IMR-90 (cell line): ENCODE measurements at regions not wholly inside any gene's neighbourhood (a gene's known extent, or its start where the extent isn't known, plus 50 kb on each side); places are given as distances from the start of the nearest gene placed in this dataset.

Experiments used
- ATAC-seq: fragments of 200-7000 bp; cut with Tn5 transposase; 2 replicates; pipeline ENCODE4 v1.9.1; 2020; ENCODE audit warnings: low read depth, mild to moderate bottlenecking, moderate library complexity
- BruUV-seq: library from RNA; stranded (reverse); fragments of 400-500 nt; replicated peaks from 2 replicates; lab custom pipeline; 2021; lab: Mats Ljungman, UMichigan
- CTCF ChIA-PET: fragments of 300-600 bp; formaldehyde crosslinking; extraction: SDS; loops from one replicate; lab custom pipeline; 2021; ENCODE audit warnings: antibody characterized with exemption; lab: Yijun Ruan, JAX
- POLR2A ChIA-PET: fragments of 300-600 bp; sonication (Branson Sonifier 250); formaldehyde crosslinking; loops from one replicate; lab custom pipeline; 2022; ENCODE audit warnings: antibody characterized with exemption; ENCODE audit not compliant: unreplicated experiment; lab: Charles Lee
- DNase-seq: peaks from one replicate; pipeline ENCODE4 v3.0.0; 2013
- H2AFZ ChIP-seq: replicated peaks from 2 replicates; pipeline ENCODE3; 2013; ENCODE audit warnings: low read length, mild to moderate bottlenecking; ENCODE audit not compliant: poor library complexity
- H2AK5ac ChIP-seq: 2 replicates; pipeline ENCODE4 v1.6.1; 2013; ENCODE audit warnings: low read depth, low read length, inconsistent platforms
- H2AK9ac ChIP-seq: replicated peaks from 2 replicates; pipeline ENCODE3; 2013; ENCODE audit warnings: mild to moderate bottlenecking, low read depth, low read length, moderate library complexity; ENCODE audit not compliant: poor library complexity
- H2BK120ac ChIP-seq: 2 replicates; pipeline ENCODE4 v1.6.1; 2013; ENCODE audit warnings: low read depth, low read length, inconsistent platforms
- H2BK15ac ChIP-seq: 3 replicates; pipeline ENCODE4 v1.6.1; 2013; ENCODE audit warnings: low read depth, low read length, inconsistent platforms
- H2BK20ac ChIP-seq: 2 replicates; pipeline ENCODE4 v1.6.1; 2013; ENCODE audit warnings: low read depth, mild to moderate bottlenecking, inconsistent platforms, low read length, moderate library complexity
- H2BK5ac ChIP-seq: 2 replicates; pipeline ENCODE4 v1.6.1; 2013; ENCODE audit warnings: mild to moderate bottlenecking, low read depth, low read length, inconsistent platforms; ENCODE audit not compliant: poor library complexity, severe bottlenecking
- H3K14ac ChIP-seq: replicated peaks from 2 replicates; pipeline ENCODE4 v1.6.1; 2013; ENCODE audit warnings: low read depth, low read length, inconsistent platforms
- H3K18ac ChIP-seq: 2 replicates; pipeline ENCODE4 v1.6.1; 2013; ENCODE audit warnings: low read depth, low read length, control low read depth
- H3K23ac ChIP-seq: 2 replicates; pipeline ENCODE4 v1.6.1; 2013; ENCODE audit warnings: low read depth, low read length, inconsistent platforms
- H3K27ac ChIP-seq: 2 replicates; pipeline ENCODE4 v1.5.1; 2013; ENCODE audit warnings: mild to moderate bottlenecking, control low read depth, low read length; ENCODE audit not compliant: insufficient read depth
- H3K27me3 ChIP-seq: 2 replicates; pipeline ENCODE4 v1.6.1; 2013; ENCODE audit warnings: low read length; ENCODE audit not compliant: control insufficient read depth, insufficient read depth
- H3K36me3 ChIP-seq: 2 replicates; pipeline ENCODE4 v1.6.1; 2013; ENCODE audit warnings: low read length, mixed read lengths; ENCODE audit not compliant: control insufficient read depth, insufficient read depth
- H3K4ac ChIP-seq: 2 replicates; pipeline ENCODE4 v1.6.1; 2013; ENCODE audit warnings: low read depth, low read length, inconsistent platforms
- H3K4me1 ChIP-seq: 2 replicates; pipeline ENCODE4 v1.6.1; 2013; ENCODE audit warnings: low read length, mixed read lengths; ENCODE audit not compliant: control insufficient read depth, insufficient read depth
- H3K4me2 ChIP-seq: 2 replicates; pipeline ENCODE4 v1.6.1; 2013; ENCODE audit warnings: low read depth, mild to moderate bottlenecking, control low read depth, low read length, moderate library complexity
- H3K4me3 ChIP-seq: 2 replicates; pipeline ENCODE4 v1.5.1; 2013; ENCODE audit warnings: low read depth, mild to moderate bottlenecking, control low read depth, low read length, moderate library complexity; ENCODE audit not compliant: insufficient read depth
- H3K56ac ChIP-seq: 2 replicates; pipeline ENCODE4 v1.6.1; 2013; ENCODE audit warnings: low read length, inconsistent platforms; ENCODE audit not compliant: insufficient read depth; ENCODE audit errors: extremely low read depth
- H3K79me1 ChIP-seq, 2 experiments: 2 replicates each; pipeline ENCODE4 v1.6.1; 2013; ENCODE audit warnings: low read length in 2 of 2, inconsistent platforms in 1 of 2, low read depth in 1 of 2
- H3K9ac ChIP-seq: 2 replicates; pipeline ENCODE4 v1.6.1; 2013; ENCODE audit warnings: low read depth, low read length, control low read depth
- H3K9me1 ChIP-seq: 2 replicates; pipeline ENCODE4 v1.6.1; 2013; ENCODE audit warnings: low read length, inconsistent platforms; ENCODE audit not compliant: insufficient read depth
- H3K9me3 ChIP-seq: 2 replicates; pipeline ENCODE4 v1.6.1; 2013; ENCODE audit warnings: low read length; ENCODE audit not compliant: control insufficient read depth, insufficient read depth
- H4K20me1 ChIP-seq: 2 replicates; pipeline ENCODE4 v1.6.1; 2013; ENCODE audit warnings: low read length, inconsistent platforms; ENCODE audit not compliant: insufficient read depth
- H4K5ac ChIP-seq: 2 replicates; pipeline ENCODE4 v1.6.1; 2013; ENCODE audit warnings: mild to moderate bottlenecking, low read depth, low read length, control low read depth
- H4K8ac ChIP-seq, 2 experiments: 2 replicates each; pipeline ENCODE4 v1.6.1; 2013; ENCODE audit warnings: low read depth in 2 of 2, low read length in 2 of 2, control low read depth in 1 of 2, inconsistent platforms in 1 of 2
- H4K91ac ChIP-seq: 2 replicates; pipeline ENCODE4 v1.6.1; 2013; ENCODE audit warnings: low read depth, low read length, inconsistent platforms; ENCODE audit not compliant: insufficient read depth
- BHLHE40 ChIP-seq: fragments of 150-350 bp; IDR thresholded peaks from 2 replicates; pipeline ENCODE4 v1.6.1; 2016; ENCODE audit warnings: mild to moderate bottlenecking, low read depth, low read length
- CEBPB ChIP-seq: IDR thresholded peaks from 2 replicates; pipeline ENCODE4 v1.6.1; 2012; ENCODE audit warnings: low read depth, low read length, improper control_type of control experiment
- CHD1 ChIP-seq: IDR thresholded peaks from 2 replicates; pipeline ENCODE4 v1.6.1; 2012; ENCODE audit warnings: low read depth, low read length, improper control_type of control experiment
- FOS ChIP-seq: fragments of 150-350 bp; IDR thresholded peaks from 2 replicates; pipeline ENCODE4 v1.6.1; 2016; ENCODE audit warnings: low read depth, low read length
- MAFK ChIP-seq: IDR thresholded peaks from 2 replicates; pipeline ENCODE4 v1.6.1; 2012; ENCODE audit warnings: low read depth, low read length, improper control_type of control experiment
- MAZ ChIP-seq: IDR thresholded peaks from 2 replicates; pipeline ENCODE4 v1.6.1; 2012; ENCODE audit warnings: low read depth, mild to moderate bottlenecking, low read length, improper control_type of control experiment, moderate library complexity, borderline replicate concordance
- MXI1 ChIP-seq: IDR thresholded peaks from 2 replicates; pipeline ENCODE4 v1.6.1; 2012; ENCODE audit warnings: low read depth, mild to moderate bottlenecking, low read length, moderate library complexity, borderline replicate concordance
- NFE2L2 ChIP-seq: fragments of 150-350 bp; IDR thresholded peaks from 2 replicates; pipeline ENCODE4 v1.6.1; 2016; ENCODE audit warnings: low read depth, mild to moderate bottlenecking, low read length
- POLR2A ChIP-seq: IDR thresholded peaks from 2 replicates; pipeline ENCODE4 v1.6.1; 2012; ENCODE audit warnings: mild to moderate bottlenecking, low read depth, low read length
- RAD21 ChIP-seq: IDR thresholded peaks from 2 replicates; pipeline ENCODE4 v1.6.1; 2012; ENCODE audit warnings: low read length, improper control_type of control experiment
- RCOR1 ChIP-seq: IDR thresholded peaks from 2 replicates; pipeline ENCODE4 v1.6.1; 2012; ENCODE audit warnings: mild to moderate bottlenecking, low read length, improper control_type of control experiment; ENCODE audit not compliant: insufficient replicate concordance
- RFX5 ChIP-seq: IDR thresholded peaks from 2 replicates; pipeline ENCODE4 v1.8.0; 2012; ENCODE audit warnings: low read depth, mild to moderate bottlenecking, low read length, moderate library complexity
- SMC3 ChIP-seq: fragments of 150-350 bp; IDR thresholded peaks from 2 replicates; pipeline ENCODE4 v1.6.1; 2016; ENCODE audit warnings: low read depth, mild to moderate bottlenecking, antibody characterized with exemption, low read length, moderate library complexity
- whole genome bisulfite sequencing, 2 experiments: methylation state at CpG; one replicate each; pipeline versions ENCODE4 v1.1.5 to v1.1.7; 2013; ENCODE audit warnings: missing lambda C conversion rate in 2 of 2; ENCODE audit not compliant: insufficient read length in 1 of 2; ENCODE audit errors: extremely low coverage in 2 of 2; 5-methylcytosine and 5-hydroxymethylcytosine counted together
- dilution Hi-C: fragments of 300-500 bp; cut with HindIII; formaldehyde crosslinking; loops from one replicate; pipeline ENCODE4 v1.14.3; 2018; ENCODE audit warnings: low sequenced_read_pairs; ENCODE audit not compliant: unreplicated experiment
- in situ Hi-C: fragments of 300-500 bp; cut with MboI; formaldehyde crosslinking; loops from 3 replicates; pipeline ENCODE4 v1.14.3; 2019; ENCODE audit warnings: low sequenced_read_pairs, inconsistent platforms, mixed read lengths
- intact Hi-C: fragments of 100-400 bp; cut with micrococcal nuclease; formaldehyde crosslinking; loops from 2 replicates; pipeline ENCODE4 v1.10.0; 2022
- TF ChIP-seq, protein P1 (sequence below): fragments of 150-350 bp; IDR thresholded peaks from 2 replicates; pipeline ENCODE4 v1.6.1; 2017; ENCODE audit warnings: mild to moderate bottlenecking, antibody characterized with exemption, low read length, low read depth
- TF ChIP-seq, protein P2 (sequence below): conservative IDR thresholded peaks from 2 replicates; pipeline ENCODE4 v1.5.1; 2012; ENCODE audit warnings: mild to moderate bottlenecking, low read depth, low read length, improper control_type of control experiment
- TF ChIP-seq, protein P3 (sequence below): fragments of 150-350 bp; IDR thresholded peaks from 2 replicates; pipeline ENCODE4 v1.6.1; 2016; ENCODE audit warnings: low read depth, mild to moderate bottlenecking, low read length, moderate library complexity, borderline replicate concordance

GRCh38 chr14:39991041-39991440, 558.8 kb upstream of the FBXO33 start:
- no peak overlapping the region for H4K8ac ChIP-seq
- in situ Hi-C loops (no loop called here), intact Hi-C loops (no loop called here), dilution Hi-C loops (no loop called here)
- H3K4me1 ChIP-seq: no peaks in the 10 kb centered on the region
- no peaks in the 10 kb centered on the region for H3K36me3 ChIP-seq
- no peak overlapping the region for H3K4me2 ChIP-seq
- no peak overlapping the region for H4K91ac ChIP-seq
- H2AK9ac ChIP-seq: no peak overlapping the region
- no peaks in the 10 kb centered on the region for H3K27me3 ChIP-seq
- POLR2A ChIA-PET: no interaction called here
- no peak overlapping the region for H3K27ac ChIP-seq
- no peak overlapping the region for H3K18ac ChIP-seq
- H2BK5ac ChIP-seq: no peak overlapping the region
- no peak overlapping the region for H3K14ac ChIP-seq
- no peak overlapping the region for H2BK120ac ChIP-seq
- CTCF ChIA-PET: no interaction called here
- H3K9ac ChIP-seq: no peak overlapping the region
- BruUV-seq: no TSS peak
- H3K23ac ChIP-seq: no peak overlapping the region
- WGBS, 2 experiments: no CpG with 5 or more reads among the region's 2 CpGs
- no peaks in the 10 kb centered on the region for H3K9me1 ChIP-seq
- ATAC-seq: no peak
- no peaks in the 10 kb centered on the region for H4K20me1 ChIP-seq
- no peak for DNase-seq
- H4K5ac ChIP-seq: no peak overlapping the region
- no peak overlapping the region for H3K56ac ChIP-seq
- H2BK20ac ChIP-seq: no peak overlapping the region
- H2AFZ ChIP-seq: no peak overlapping the region
- H2AK5ac ChIP-seq: no peak overlapping the region
- no peak overlapping the region for H2BK15ac ChIP-seq
- no peak overlapping the region for H3K4me3 ChIP-seq
- TF ChIP-seq NFE2L2 (no peak), BHLHE40 (no peak), POLR2A (no peak), MAFK (no peak), MAZ (no peak), RFX5 (no peak), CHD1 (no peak), FOS (no peak), CEBPB (no peak), SMC3 (no peak), RAD21 (no peak), MXI1 (no peak), RCOR1 (no peak)
- TF ChIP-seq, protein P1, sequence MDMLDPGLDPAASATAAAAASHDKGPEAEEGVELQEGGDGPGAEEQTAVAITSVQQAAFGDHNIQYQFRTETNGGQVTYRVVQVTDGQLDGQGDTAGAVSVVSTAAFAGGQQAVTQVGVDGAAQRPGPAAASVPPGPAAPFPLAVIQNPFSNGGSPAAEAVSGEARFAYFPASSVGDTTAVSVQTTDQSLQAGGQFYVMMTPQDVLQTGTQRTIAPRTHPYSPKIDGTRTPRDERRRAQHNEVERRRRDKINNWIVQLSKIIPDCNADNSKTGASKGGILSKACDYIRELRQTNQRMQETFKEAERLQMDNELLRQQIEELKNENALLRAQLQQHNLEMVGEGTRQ: no peak
- TF ChIP-seq, protein P2, sequence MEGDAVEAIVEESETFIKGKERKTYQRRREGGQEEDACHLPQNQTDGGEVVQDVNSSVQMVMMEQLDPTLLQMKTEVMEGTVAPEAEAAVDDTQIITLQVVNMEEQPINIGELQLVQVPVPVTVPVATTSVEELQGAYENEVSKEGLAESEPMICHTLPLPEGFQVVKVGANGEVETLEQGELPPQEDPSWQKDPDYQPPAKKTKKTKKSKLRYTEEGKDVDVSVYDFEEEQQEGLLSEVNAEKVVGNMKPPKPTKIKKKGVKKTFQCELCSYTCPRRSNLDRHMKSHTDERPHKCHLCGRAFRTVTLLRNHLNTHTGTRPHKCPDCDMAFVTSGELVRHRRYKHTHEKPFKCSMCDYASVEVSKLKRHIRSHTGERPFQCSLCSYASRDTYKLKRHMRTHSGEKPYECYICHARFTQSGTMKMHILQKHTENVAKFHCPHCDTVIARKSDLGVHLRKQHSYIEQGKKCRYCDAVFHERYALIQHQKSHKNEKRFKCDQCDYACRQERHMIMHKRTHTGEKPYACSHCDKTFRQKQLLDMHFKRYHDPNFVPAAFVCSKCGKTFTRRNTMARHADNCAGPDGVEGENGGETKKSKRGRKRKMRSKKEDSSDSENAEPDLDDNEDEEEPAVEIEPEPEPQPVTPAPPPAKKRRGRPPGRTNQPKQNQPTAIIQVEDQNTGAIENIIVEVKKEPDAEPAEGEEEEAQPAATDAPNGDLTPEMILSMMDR: no peak
- TF ChIP-seq, protein P3, sequence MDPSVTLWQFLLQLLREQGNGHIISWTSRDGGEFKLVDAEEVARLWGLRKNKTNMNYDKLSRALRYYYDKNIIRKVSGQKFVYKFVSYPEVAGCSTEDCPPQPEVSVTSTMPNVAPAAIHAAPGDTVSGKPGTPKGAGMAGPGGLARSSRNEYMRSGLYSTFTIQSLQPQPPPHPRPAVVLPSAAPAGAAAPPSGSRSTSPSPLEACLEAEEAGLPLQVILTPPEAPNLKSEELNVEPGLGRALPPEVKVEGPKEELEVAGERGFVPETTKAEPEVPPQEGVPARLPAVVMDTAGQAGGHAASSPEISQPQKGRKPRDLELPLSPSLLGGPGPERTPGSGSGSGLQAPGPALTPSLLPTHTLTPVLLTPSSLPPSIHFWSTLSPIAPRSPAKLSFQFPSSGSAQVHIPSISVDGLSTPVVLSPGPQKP: no peak
- H3K9me3 ChIP-seq: peaks cover 2% of the 10 kb centered on the region
- H3K79me1 ChIP-seq: no peaks in the 10 kb centered on the region
- H3K4ac ChIP-seq: no peak overlapping the region
